ENCODE measurements at regions not wholly inside any gene's neighbourhood (a gene's known extent, or its start where the extent isn't known, plus 50 kb on each side); places are given as distances from the start of the nearest gene placed in this dataset.
"Not testable (repeated sequence)": the region's sequence is repeated elsewhere in the genome, so short reads cannot be mapped to it uniquely, and the experiment has no call there.

DNA sequence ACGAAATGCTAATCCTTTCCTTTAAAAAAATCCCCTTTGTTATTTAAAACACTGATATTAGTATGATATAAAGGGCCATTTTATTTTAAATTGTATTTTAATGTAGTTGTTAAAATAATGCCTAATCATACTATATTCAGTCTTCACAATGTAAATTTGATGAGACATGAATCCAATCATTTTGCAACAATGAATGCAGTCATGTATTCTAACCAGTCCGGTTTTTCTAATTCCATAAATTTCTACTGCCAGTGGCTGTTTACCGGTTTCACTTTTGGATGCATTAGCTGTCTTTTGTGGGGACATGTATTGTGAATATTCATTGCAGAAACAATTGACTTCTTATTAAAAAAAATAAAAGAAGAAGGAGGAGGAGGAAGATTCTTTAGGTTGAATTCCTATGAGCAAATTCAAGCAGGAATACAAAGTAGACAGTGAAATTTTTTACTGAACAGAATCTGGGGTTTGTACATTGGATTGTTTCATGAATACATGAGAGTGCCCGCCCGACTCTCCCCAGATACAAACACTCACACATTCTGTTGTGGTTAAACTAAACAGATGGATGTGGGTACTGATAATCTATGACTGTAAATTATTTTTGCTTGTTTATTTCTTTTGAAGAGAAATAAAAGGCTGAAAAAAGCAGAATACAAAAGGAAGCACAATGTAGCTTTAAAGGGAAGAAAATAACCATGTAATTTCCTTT is 624.8 kb upstream of the PTBP2 start:
- DNase-seq = no peak

DNA sequence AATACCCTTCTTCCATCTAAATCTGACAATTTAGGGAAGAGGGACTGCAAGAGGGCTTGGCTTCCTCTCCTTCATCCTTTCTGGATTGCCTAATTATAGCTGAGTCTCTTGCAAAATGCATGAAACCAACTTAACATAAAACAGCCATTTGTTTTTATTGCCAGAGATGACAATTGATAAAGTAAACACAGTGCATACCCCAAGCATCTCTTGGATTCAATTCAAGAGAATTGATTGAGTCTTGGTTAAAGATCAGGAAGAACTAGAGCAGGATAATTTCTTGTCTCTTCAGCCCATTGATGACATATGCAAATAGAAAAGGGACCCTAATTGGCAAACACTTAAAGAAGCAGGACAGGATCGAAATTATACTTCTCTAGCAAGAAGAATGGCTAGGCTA is 617.1 kb upstream of the PTBP2 start:
- DNase-seq = no peak

DNA sequence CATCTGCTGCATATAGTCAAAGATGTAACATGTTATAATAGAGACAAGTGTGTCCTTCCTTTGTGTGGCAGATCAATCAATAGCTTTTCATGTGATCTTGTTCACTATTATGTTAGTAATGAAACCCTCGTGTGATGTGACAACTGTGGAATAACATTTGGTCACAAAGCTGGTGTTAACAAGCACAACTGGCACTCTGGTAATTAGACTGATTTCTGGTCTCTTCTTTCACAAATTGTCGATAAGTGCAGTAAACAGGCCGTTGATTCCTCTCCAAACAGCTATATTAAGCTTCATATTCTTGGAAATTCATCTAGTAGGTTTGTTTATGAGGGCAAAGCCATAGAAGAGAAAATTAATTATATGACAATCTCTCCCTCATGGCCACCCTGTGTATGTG is 616.7 kb upstream of the PTBP2 start:
- no peak for DNase-seq

GRCh38 chr1:96116731-96117130 is 604.9 kb upstream of the PTBP2 start:
- DNase-seq = no peak

DNA sequence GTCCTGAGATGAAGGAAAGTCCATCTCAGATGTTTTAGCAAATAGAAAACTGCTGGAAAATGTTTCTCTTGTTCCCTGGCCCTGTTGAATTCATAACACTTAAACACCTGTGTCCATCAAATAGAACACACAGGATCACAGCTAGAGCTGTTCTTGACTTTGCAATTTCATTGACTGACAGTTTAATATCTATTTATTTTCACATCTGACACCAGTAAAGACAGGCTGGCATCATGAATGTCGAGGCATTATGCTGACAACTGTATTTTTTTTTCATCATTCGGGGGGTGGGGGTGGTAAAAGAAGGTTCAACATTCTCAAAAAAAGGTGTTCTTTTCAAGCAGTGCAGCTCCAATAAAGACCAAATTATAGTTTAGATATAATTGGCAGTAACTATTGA is 591.2 kb upstream of the PTBP2 start:
- DNase-seq = no peak

GRCh38 chr1:96144636-96145035 is 576.9 kb upstream of the PTBP2 start:
- DNase-seq = no peak

GRCh38 chr1:96145492-96145891 is 576.1 kb upstream of the PTBP2 start:
- DNase-seq = no peak

DNA sequence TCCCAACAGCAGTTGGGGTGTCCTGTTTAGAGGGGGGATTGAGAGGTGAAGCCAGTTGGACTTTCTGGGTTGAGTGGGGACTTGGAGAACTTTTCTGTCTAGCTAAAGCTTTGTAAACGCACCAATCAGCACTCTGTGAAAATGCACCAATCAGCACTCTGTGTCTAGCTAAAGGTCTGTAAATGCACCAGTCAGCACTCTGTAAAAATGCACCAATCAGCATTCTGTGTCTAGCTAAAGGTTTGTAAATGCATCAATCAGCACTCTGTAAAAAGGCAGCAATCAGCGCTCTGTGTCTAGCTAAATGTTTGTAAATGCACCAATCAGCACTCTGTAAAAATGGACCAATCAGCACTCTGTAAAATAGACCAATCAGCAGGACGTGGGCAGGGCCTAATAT is 568.6 kb upstream of the PTBP2 start:
- DNase-seq = not testable (repeated sequence)

DNA sequence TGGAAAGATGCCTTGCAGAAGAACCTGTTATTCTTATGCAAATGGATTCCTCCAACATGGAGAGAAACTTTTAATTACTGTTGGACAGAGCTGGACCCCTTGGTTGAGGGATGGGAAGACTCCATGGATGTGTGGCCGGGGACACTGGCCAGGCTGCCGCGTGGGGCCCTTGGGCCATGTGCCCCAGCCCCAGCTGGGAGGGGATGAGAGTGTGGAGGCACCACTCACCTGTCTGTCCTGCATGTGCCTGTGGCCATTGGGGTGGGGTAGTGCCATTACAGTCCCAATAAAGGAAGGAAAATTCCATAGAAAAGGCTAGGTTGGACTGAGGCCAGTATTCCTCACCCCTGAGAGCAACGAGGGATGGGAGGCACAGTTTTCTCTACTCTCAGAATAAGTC is 564.5 kb upstream of the PTBP2 start:
- no peak for DNase-seq

DNA sequence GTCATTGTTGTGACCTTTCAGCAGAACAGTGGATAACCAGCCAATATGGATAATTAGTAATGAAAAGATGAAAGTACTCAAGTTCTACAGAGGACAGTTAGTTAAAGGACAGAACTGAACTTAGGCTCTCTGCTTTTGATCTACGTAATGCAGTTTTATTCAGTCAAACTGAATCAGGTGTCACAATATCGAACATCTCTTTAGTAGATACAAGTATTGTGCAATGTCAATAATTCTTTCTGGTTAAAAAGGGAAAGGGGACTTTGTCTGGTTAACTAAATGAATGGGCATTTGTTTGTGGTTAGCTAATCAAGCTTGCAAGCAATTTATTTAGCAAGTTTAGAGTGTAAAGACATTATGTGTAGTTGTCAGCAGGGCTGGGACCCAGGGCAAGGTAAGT is 562.2 kb upstream of the PTBP2 start:
- no peak for DNase-seq

DNA sequence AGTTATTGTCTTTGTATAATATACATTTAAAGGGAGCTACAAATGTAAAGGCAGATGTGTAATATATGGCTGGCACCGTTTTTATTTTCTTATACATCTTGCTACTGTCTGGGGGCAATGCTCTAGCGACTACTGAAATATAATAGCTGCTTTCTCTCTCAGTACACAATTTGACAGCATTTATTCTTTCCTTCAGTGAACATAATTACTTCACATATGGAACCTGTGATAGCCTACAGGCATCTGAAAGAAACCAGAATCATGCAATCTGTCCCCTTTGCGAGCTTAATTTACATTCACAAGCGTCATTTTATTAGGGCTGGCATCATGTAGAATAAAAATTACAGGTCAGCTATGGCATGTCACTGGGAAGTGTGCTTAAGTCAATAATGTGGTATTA is 557.5 kb upstream of the PTBP2 start:
- DNase-seq = no peak

DNA sequence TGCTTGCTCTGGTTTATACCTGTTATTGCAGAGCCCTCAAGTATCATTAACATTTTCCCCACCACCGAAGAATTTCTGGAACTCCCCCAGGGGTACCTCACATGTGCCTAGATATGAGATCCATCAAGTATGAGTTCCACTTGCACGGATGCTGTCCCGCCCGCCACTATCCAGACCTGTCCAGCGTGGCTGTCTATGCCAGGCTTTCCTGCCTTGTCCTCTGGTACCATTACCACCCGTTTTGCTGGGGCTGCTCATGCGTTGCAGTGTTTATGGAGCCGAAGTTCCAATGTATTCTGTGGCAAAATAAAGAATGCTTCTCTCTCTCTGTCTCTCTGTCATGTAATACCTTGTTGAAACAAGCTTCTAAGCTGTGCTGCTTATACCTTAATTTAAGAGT is 543.5 kb upstream of the PTBP2 start:
- DNase-seq = no peak

DNA sequence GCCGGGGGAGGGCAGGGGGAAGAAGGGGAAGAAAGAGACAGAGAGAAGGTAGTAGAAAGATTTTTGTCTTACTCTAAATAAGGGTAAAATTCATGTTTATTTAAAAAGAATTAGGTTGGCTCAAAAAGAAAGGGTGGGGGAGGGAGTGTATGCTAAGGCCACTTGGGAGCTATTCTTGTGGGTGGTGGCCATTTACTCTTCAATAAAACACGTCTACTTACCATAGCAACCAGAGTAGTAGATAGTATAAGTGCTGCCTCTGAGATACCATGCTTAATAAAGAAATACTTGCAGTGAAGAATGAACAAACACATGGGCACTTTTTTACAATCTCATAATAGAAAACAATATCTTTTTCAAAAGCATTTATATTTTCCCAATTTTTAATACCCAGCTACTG is 538.1 kb upstream of the PTBP2 start:
- DNase-seq = no peak

- no peak for DNase-seq
Measured at GRCh38 chr1:96183928-96184327, 537.7 kb upstream of the PTBP2 start.

DNA sequence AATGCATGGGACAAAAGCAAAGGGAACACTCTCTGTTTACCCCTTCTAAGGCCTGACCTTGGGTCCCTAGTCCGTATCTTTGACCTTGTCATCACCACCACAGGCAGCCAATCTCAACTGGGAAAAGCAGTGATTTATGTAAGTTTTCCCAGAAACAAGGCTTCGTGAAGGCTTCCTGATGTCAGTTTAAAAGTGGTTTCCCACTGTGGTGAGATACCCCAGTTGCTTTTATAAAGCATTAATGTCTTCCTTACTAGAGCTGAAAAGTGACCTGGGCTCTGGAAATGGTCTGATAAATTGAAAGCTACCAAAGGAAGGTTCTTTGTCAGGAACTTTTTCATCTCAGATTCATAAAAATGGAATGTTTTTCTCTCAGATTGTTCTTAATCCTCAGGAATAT is 536.4 kb upstream of the PTBP2 start:
- DNase-seq = no peak

DNA sequence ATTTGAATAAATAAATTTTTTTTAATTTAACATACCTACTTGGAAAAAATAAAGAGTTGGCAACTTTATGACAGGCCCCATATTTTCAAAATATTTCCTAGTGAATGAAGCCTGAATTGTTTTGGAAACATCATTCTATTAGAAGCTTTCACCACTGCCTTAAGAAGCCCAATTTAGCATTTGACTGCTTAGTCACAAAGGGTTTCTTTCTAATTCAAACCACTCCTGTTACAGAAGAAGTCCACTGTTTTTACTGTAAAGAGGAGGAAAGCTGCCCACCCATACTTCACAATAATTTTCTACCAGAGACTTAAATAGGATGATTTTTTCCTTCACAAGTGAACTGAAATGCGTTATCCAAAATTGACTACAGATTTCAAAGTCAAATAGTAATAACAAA is 534.6 kb upstream of the PTBP2 start:
- DNase-seq = no peak

DNA sequence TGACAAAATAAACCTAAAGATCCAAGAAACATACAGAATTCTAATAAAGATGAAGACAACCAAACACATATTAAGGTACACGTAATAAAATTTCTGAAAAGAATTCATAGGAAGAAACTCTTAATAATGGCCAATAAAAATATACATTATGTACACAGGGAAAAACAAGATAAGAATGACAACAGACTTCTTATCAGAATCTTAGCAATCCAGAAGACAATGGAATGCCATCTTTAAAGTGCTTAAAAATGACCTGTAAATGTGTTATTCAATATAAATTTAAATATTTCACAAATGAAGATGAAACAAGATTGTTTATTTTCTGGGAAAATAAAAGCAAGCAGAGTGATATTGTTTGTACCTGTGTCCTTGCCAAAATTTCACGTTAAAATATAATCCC is 530.4 kb upstream of the PTBP2 start:
- no peak for DNase-seq

GRCh38 chr1:96206451-96206850 is 515.1 kb upstream of the PTBP2 start:
- DNase-seq = no peak

GRCh38 chr1:96207936-96208335 is 513.6 kb upstream of the PTBP2 start:
- no peak for DNase-seq

DNA sequence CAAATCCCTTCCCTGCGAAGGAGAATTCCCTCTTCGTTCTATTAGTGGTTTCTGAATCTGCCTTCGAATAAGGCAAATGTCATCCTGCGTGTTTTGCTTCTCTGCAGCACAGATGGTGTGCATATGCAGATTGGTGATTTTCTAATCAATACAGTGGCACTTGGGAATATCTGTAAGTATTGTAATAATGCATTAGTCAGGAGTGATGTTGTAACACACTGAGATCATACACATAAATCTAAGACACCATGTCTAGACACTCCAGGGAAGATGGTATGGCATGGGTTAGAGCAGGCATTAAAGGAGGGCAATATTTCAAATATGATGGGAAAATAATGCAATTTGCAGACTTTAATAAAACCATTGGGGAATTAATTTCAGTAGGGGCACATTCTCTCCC is 513.2 kb upstream of the PTBP2 start:
- DNase-seq = no peak

GRCh38 chr1:96210054-96210453 is 511.5 kb upstream of the PTBP2 start:
- no peak for DNase-seq

DNA sequence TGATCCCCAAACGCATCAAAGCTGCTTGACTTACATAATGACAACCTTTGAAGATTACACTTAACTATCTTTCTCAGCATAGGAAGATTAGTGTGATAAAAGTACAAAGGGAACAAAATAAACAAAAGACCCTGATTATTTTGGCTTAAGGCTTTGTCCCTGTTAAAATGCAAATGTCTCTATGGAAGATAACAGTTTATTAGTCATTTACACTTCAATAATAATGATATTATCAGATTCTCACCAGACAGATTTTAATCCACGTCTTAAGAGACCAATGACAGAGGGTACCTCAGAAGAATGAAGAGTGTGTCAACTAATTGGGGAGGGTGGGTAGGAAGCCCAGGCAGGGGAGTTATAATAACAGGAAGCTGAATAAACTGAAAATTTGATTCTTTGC is 510.4 kb upstream of the PTBP2 start:
- DNase-seq = no peak

DNA sequence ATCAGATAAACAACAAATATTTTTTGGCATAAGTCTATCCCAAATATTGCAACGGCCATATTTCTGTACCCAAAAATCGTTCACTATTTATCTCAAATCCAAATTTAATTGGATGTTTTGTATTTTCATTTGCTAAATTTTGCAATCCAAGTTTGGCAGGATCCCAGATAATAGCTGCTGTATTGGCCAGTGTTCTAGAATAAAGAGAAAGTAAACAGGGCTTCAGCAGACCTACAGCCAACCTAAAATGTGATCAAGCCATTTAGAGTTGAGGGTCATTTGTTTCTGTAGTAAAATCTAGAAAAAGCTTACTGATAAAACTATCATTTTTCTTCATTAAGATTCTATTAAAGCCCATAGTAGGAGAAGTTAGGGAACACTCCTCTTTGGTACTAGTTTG is 506.6 kb upstream of the PTBP2 start:
- no peak for DNase-seq

DNA sequence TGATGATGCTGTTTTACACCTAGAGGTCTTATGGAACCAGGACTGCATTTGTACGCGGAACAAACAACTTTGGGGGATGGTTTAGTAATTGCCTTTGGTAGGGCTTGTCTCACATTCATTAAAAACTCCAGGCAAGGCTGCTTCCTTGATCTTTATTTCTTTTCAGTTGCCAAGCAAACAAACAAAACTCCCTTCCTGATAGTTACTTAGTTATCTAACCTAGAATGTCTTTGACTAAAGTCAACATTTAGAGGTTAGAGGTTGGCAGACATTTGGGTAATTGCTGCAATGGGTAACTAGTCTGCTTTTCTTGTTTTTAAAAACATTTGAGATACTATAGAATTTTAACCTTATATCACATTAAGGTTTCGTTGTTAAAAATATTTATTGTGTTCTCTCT is 500.9 kb upstream of the PTBP2 start:
- no peak for DNase-seq

- DNase-seq = no peak
Measured at GRCh38 chr1:96222701-96223100, 498.9 kb upstream of the PTBP2 start.

DNA sequence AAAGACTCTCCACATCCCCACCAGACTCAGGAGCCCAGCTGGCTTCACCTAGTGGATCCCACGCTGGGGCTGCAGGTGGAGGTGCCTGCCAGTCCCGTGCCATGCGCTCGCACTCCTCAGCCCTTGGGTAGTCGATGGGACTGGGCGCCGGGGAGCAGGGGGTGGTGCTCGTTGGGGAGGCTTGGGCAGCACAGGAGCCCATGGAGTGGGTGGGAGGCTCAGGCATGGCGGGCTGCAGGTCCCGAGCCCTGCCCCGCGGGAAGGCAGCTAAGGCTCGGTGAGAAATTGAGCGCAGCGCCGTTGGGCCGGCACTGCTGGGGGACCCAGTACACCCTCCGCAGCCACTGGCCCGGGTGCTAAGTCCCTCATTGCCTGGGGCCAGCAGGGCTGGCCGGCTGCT is 497.4 kb upstream of the PTBP2 start:
- DNase-seq = not testable (repeated sequence)
